ENCODE measurements at regions not wholly inside any gene's neighbourhood (a gene's known extent, or its start where the extent isn't known, plus 50 kb on each side); places are given as distances from the start of the nearest gene placed in this dataset.

DNA sequence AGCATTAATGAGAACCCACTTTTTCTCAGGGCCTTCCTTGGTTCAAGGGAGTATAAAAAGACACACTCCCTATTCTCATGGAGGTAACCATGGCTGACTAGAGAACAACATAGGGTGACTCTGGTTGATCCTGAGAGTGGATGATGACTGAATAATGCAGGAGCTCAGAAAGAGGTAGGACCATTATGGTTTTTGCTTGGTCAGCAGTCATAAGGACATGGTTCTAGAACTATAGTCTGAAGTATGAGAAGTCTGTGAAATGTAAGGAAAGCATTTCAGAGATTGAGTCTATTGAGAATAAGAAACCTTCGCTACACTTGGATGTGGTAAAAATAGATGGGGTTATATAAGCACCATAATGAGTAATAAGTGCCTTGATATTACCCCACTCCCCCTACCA lies 184.1 kb upstream of the GPR149 start:
- Histone ChIP-seq H3K4me1 (no peaks in the 10 kb centered on the region), H3K27me3 (no peaks in the 10 kb centered on the region), H3K4me3 (no peak overlapping the region), H3K9me3 (no peaks in the 10 kb centered on the region), H3K36me3 (no peaks in the 10 kb centered on the region), H3K27ac (no peak overlapping the region)
- DNase-seq (no peak), ATAC-seq (ENCODE audit: low FRiP score in 2 of 2) (no peak)
- 81 to 87% methylated on average over 1 of the region's 1 CpG for WGBS, 2 donors
- TF ChIP-seq EP300 (IDR thresholded peaks at IDR 0.05) (no peak), POLR2A (IDR thresholded peaks at IDR 0.05) (no peak), POLR2AphosphoS5 (IDR thresholded peaks at IDR 0.05) (no peak)
- TF ChIP-seq, protein P1, sequence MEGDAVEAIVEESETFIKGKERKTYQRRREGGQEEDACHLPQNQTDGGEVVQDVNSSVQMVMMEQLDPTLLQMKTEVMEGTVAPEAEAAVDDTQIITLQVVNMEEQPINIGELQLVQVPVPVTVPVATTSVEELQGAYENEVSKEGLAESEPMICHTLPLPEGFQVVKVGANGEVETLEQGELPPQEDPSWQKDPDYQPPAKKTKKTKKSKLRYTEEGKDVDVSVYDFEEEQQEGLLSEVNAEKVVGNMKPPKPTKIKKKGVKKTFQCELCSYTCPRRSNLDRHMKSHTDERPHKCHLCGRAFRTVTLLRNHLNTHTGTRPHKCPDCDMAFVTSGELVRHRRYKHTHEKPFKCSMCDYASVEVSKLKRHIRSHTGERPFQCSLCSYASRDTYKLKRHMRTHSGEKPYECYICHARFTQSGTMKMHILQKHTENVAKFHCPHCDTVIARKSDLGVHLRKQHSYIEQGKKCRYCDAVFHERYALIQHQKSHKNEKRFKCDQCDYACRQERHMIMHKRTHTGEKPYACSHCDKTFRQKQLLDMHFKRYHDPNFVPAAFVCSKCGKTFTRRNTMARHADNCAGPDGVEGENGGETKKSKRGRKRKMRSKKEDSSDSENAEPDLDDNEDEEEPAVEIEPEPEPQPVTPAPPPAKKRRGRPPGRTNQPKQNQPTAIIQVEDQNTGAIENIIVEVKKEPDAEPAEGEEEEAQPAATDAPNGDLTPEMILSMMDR (IDR thresholded peaks at IDR 0.05): no peak

DNA sequence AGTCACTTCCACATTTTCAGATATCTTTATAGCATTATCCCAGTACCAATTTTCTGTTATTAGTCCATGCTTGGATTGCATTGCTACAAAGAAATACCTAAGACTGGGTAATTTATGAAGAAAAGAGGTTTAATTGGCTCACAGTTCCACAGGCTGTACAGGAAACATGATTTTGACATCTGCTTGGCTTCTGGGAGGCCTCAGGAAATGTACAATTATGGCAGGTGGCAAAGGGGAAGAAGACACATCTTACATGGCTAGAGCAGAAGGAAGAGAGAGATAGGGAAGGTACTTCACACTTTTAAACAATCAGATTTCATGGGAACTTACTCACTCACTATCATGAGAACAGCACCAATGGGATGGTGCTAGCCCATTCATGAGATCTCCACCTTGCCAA lies 172.3 kb upstream of the GPR149 start:
- no peaks in the 10 kb centered on the region for H3K36me3 ChIP-seq
- no peak overlapping the region for H3K27ac ChIP-seq
- no peaks in the 10 kb centered on the region for H3K4me1 ChIP-seq
- ATAC-seq (ENCODE audit: low FRiP score in 2 of 2) (no peak), DNase-seq (no peak)
- H3K4me3 ChIP-seq: no peak overlapping the region
- TF ChIP-seq EP300 (IDR thresholded peaks at IDR 0.05): no peak
- TF ChIP-seq, protein P1 (IDR thresholded peaks at IDR 0.05): no peak
- TF ChIP-seq POLR2AphosphoS5 (IDR thresholded peaks at IDR 0.05): no peak
- TF ChIP-seq POLR2A (IDR thresholded peaks at IDR 0.05): no peak
- H3K9me3 ChIP-seq: no peaks in the 10 kb centered on the region
- no peaks in the 10 kb centered on the region for H3K27me3 ChIP-seq

DNA sequence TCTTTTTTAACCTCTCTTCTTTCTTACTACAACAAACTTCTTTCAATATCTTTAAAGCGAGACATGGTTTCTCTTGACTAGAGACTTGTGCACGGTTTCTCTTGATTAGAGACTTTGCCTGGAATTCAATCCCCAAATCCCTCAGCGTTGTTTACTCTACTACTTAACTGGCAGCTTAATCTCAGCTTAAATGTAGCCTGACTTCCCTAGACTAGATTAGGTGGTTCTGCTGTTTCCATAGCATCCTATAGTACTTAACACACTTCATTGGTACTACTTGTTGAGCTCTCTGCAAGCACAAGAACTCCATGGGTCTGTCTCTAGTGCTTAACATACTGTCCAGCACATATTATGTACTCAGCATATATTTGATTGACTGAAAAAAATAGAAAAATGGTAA lies 168.2 kb upstream of the GPR149 start:
- ATAC-seq (ENCODE audit: low FRiP score in 2 of 2) (no peak), DNase-seq (no peak)
- no peak overlapping the region for H3K4me3 ChIP-seq
- TF ChIP-seq EP300 (IDR thresholded peaks at IDR 0.05) (no peak), POLR2AphosphoS5 (IDR thresholded peaks at IDR 0.05) (no peak), POLR2A (IDR thresholded peaks at IDR 0.05) (no peak)
- TF ChIP-seq, protein P1 (IDR thresholded peaks at IDR 0.05): no peak
- H3K36me3 ChIP-seq: no peaks in the 10 kb centered on the region
- 58 to 74% methylated on average over 3 of the region's 3 CpGs for WGBS, 2 donors
- H3K27ac ChIP-seq: no peak overlapping the region
- H3K4me1 ChIP-seq: no peaks in the 10 kb centered on the region
- H3K27me3 ChIP-seq: no peaks in the 10 kb centered on the region
- H3K9me3 ChIP-seq: no peaks in the 10 kb centered on the region

DNA sequence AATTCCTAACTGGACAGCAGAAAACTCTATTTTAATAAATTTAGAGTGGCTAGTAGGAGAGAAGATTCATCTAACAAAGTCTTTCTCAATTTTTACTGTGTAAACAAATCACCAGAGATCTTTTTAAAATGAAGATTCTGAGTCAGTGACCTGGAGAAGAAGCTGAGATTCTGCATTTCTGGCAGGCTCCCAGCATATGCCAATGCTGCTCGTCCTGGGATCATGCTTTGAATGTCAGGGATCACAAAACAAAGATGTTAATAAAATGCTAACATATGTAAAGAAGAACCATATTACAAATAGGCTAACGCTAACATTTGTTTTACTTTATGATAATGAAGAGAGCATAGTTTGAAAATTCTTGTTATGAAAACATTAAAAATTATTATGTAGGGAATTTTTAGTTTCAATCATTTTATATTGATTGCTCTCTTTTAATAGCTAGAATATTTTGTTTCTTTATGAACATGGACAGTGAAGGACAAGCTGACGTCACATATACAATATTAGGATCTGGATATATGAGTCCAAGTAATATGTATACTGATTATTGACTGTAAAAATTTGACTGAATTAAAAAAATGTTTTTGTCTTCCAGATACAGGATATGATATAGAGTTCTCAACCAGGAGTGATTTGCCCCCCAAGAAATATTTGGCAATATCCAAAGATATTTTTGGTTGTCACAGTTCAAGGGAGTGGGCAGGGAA lies 160.8 kb upstream of the GPR149 start:
- no peak overlapping the region for H3K4me3 ChIP-seq
- ATAC-seq (ENCODE audit: low FRiP score in 2 of 2) (no peak), DNase-seq (no peak)
- no peaks in the 10 kb centered on the region for H3K4me1 ChIP-seq
- TF ChIP-seq POLR2AphosphoS5 (IDR thresholded peaks at IDR 0.05) (no peak), EP300 (IDR thresholded peaks at IDR 0.05) (no peak), POLR2A (IDR thresholded peaks at IDR 0.05) (no peak)
- TF ChIP-seq, protein P1 (IDR thresholded peaks at IDR 0.05): no peak
- no peaks in the 10 kb centered on the region for H3K36me3 ChIP-seq
- H3K27me3 ChIP-seq: no peaks in the 10 kb centered on the region
- H3K27ac ChIP-seq: no peak overlapping the region
- 75 to 78% methylated on average over 3 of the region's 3 CpGs for WGBS, 2 donors
- no peaks in the 10 kb centered on the region for H3K9me3 ChIP-seq

DNA sequence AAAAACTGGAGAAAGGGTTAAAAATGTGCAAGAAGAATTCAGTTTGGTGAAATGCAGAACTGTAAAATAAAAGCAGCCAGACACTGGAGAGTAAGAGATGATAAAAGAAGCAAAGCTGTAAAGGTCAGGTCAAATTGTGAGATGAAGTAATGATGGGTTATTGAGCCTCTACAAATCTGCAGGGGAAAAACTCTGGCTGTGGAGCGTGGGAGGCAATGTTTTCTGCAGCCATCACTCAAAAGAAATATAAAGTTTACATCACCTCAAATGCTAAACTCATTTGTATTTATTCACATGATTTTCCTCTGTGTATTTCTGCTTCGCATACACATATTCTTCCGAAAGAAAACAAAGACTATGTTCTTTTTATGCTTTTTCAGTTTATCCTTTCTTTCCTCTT lies 158.8 kb upstream of the GPR149 start:
- no peak for TF ChIP-seq EP300 (IDR thresholded peaks at IDR 0.05)
- TF ChIP-seq, protein P1 (IDR thresholded peaks at IDR 0.05): no peak
- TF ChIP-seq POLR2AphosphoS5 (IDR thresholded peaks at IDR 0.05): no peak
- no peak for TF ChIP-seq POLR2A (IDR thresholded peaks at IDR 0.05)
- H3K4me3 ChIP-seq: no peak overlapping the region
- no peaks in the 10 kb centered on the region for H3K9me3 ChIP-seq
- ATAC-seq (ENCODE audit: low FRiP score in 2 of 2) (no peak), DNase-seq (no peak)
- no peak overlapping the region for H3K27ac ChIP-seq
- H3K4me1 ChIP-seq: no peaks in the 10 kb centered on the region
- H3K27me3 ChIP-seq: no peaks in the 10 kb centered on the region
- WGBS, 2 donors: 73 to 79% methylated on average over 3 of the region's 3 CpGs
- H3K36me3 ChIP-seq: no peaks in the 10 kb centered on the region

Data from upper lobe of left lung (tissue), 6 donors.